ENCODE measurements at regions not wholly inside any gene's neighbourhood (a gene's known extent, or its start where the extent isn't known, plus 50 kb on each side); places are given as distances from the start of the nearest gene placed in this dataset.

DNA sequence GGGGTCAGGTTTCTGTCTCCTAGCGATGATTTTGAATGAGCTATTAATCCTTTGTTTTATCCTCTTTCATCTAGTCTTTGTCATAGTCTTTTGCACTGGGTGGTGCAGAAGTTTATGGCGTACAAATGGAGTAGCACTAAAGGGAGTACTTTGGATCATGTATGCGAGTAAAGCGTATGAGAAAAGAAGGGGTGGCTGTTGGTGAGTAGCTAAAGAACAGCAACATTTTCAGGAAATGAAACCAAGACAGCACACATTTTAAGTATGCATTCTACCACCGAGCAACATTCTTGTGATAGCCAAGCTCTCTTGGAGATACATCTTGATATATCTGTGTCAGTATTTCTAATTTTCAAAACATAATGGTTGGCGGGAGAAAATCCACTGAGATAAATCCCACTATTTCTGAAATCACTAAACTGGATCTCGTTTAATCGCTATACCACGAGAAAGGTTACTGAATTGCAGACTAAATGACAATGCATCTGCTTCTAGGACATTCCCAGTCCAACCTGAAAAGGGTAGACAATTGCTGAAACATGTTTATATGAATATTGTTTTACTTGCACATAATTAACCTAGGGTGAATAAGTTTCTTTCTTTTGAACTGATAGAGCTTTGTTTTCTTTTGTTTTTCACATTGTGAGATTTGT lies 196.1 kb downstream of the TRIM27 start:
- no peaks in the 10 kb centered on the region for H3K9me3 Mint-ChIP-seq
- H3K27ac Mint-ChIP-seq = peak overlapping the region; percentile 87
- peaks cover 5% of the 10 kb centered on the region for H3K4me1 Mint-ChIP-seq (ENCODE audit: unreplicated experiment)
- TF ChIP-seq CTCF (conservative IDR thresholded peaks at IDR 0.05) = no peak
- no peak for DNase-seq (ENCODE audit: extremely low spot score, unreplicated experiment)
- H3K36me3 Mint-ChIP-seq = no peaks in the 10 kb centered on the region
- peak overlapping the region; percentile 91 for H3K4me3 Mint-ChIP-seq
- H3K27me3 Mint-ChIP-seq = peaks cover 98% of the 10 kb centered on the region

DNA sequence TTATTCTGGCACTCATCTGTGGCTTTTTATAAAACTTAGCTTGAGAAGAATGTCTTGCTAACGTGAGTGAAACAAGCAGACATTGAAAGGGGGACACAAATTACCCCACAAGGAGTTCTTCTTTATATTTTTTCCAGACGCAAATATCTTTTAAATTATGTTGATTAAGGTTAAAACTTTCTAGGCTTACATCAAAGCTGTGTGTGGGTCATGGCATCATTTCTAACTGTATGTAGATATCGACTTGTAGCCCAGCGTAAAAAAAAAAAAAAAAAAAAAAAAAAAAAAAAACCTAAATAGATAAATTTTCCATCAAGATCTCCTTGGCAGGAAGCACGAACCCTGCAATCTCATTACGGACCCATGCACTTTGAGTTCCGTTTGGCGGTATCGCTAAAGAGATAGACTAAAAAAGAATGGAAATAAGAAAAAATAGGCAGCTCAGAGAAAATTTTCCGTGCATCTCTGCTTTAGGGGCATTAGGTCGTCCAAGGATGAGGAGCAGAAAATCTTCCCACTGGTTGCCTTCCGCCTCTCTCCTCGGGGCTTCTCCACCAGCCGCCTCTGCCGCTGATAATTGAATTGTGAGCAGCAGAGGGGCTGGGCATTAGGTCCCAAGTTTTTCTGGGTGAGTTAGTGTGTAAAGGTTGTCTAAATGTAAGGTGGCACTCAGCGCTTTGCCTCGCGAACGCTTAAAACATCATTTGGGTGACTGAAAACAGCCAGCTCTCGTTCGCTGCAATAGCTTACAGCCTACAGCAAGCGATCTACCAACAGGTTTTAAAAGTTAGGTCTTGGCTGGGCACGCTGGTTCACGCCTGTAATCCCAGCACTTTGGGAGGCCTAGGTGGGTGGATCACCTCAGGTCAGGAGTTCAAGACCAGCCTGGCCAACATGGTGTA lies 194.0 kb downstream of the TRIM27 start:
- H3K36me3 Mint-ChIP-seq = no peaks in the 10 kb centered on the region
- no peak for TF ChIP-seq CTCF (conservative IDR thresholded peaks at IDR 0.05)
- peaks cover 3% of the 10 kb centered on the region for H3K9me3 Mint-ChIP-seq
- peaks cover 99% of the 10 kb centered on the region for H3K27me3 Mint-ChIP-seq
- peak overlapping the region; percentile 87 for H3K27ac Mint-ChIP-seq
- peak overlapping the region; percentile 91 for H3K4me3 Mint-ChIP-seq
- no peak for DNase-seq (ENCODE audit: extremely low spot score, unreplicated experiment)
- H3K4me1 Mint-ChIP-seq (ENCODE audit: unreplicated experiment) = peaks cover 5% of the 10 kb centered on the region

- no peaks in the 10 kb centered on the region for H3K36me3 Mint-ChIP-seq
- no peak for TF ChIP-seq CTCF (conservative IDR thresholded peaks at IDR 0.05)
- peaks cover 3% of the 10 kb centered on the region for H3K9me3 Mint-ChIP-seq
- H3K27me3 Mint-ChIP-seq = peaks cover 98% of the 10 kb centered on the region
- H3K27ac Mint-ChIP-seq = no peak overlapping the region
- H3K4me3 Mint-ChIP-seq = no peak overlapping the region
- no peak for DNase-seq (ENCODE audit: extremely low spot score, unreplicated experiment)
- peaks cover 5% of the 10 kb centered on the region for H3K4me1 Mint-ChIP-seq (ENCODE audit: unreplicated experiment)
These were observed 191.7 kb downstream of the TRIM27 start for GRCh38 chr6:28732052-28732451.

DNA sequence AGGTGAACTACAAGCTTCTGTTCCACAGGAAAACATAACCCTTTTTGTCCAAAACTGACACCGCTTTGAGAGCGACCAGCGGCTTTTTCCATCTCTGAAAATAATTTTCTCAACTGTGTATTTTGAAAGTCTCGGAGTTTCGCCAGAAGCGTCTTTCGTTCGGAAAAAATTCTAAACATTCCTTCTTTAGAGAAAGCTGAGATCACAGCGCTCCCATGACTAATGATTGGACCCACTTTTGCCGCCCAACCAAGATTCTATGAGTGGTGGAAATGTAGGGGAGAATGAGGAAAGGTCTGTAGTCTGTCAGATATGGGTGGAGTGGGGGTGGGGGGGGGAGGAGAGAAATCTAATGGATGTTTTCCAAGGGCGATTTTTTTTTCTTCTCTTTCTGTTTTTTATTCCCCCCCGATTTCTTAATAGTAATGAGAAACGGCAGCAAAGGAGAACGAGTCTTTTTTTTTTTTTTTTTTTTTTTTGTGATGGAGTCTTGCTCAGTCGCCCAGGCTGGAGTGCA lies 189.3 kb downstream of the TRIM27 start:
- peaks cover 95% of the 10 kb centered on the region for H3K27me3 Mint-ChIP-seq
- no peak for DNase-seq (ENCODE audit: extremely low spot score, unreplicated experiment)
- no peak overlapping the region for H3K4me3 Mint-ChIP-seq
- peaks cover 14% of the 10 kb centered on the region for H3K9me3 Mint-ChIP-seq
- H3K36me3 Mint-ChIP-seq = no peaks in the 10 kb centered on the region
- no peak overlapping the region for H3K27ac Mint-ChIP-seq
- peaks cover 5% of the 10 kb centered on the region for H3K4me1 Mint-ChIP-seq (ENCODE audit: unreplicated experiment)
- no peak for TF ChIP-seq CTCF (conservative IDR thresholded peaks at IDR 0.05)

- no peaks in the 10 kb centered on the region for H3K36me3 Mint-ChIP-seq
- no peak overlapping the region for H3K27ac Mint-ChIP-seq
These were observed 187.7 kb downstream of the TRIM27 start for GRCh38 chr6:28736121-28736520.

More at GRCh38 chr6:28736121-28736520, 187.7 kb downstream of the TRIM27 start:
- no peak for TF ChIP-seq CTCF (conservative IDR thresholded peaks at IDR 0.05)
- H3K4me3 Mint-ChIP-seq = no peak overlapping the region
- no peaks in the 10 kb centered on the region for H3K4me1 Mint-ChIP-seq (ENCODE audit: unreplicated experiment)
- H3K9me3 Mint-ChIP-seq = peaks cover 14% of the 10 kb centered on the region
- DNase-seq (ENCODE audit: extremely low spot score, unreplicated experiment) = no peak
- H3K27me3 Mint-ChIP-seq = peaks cover 82% of the 10 kb centered on the region

All from type B pancreatic cell (in vitro differentiated cells).